Stomach (tissue), 8 donors: ENCODE measurements at regions not wholly inside any gene's neighbourhood (a gene's known extent, or its start where the extent isn't known, plus 50 kb on each side); places are given as distances from the start of the nearest gene placed in this dataset.
"Not testable (repeated sequence)": the region's sequence is repeated elsewhere in the genome, so short reads cannot be mapped to it uniquely, and the experiment has no call there.

Experiments used
- DNase-seq, 2 donors: peaks; one replicate each; pipeline versions ENCODE4 v3.0.0 to v3.0.0-alpha.2; 2013 to 2019
- H3K27ac ChIP-seq, 5 donors: fragments of 200-600 bp in 4 of 5; sonication (generic) in 4 of 5; one replicate each; pipeline ENCODE4 v1.5.1; 2013 to 2019; ENCODE audit warnings: mild to moderate bottlenecking in 1 of 5, moderate library complexity in 1 of 5
- H3K27me3 ChIP-seq, 3 donors: fragments of 200-600 bp; sonication (generic); one replicate each; pipeline ENCODE4 v1.5.1; 2017 to 2019; ENCODE audit warnings: mixed run types in 1 of 3
- H3K36me3 ChIP-seq, 4 donors: fragments of 200-600 bp; sonication (generic); 1 replicate in 3 of 4; 2 replicates in 1 of 4; pipeline ENCODE4 v1.5.1; 2016 to 2019
- H3K4me1 ChIP-seq, 4 donors: fragments of 200-600 bp; sonication (generic); one replicate each; pipeline ENCODE4 v1.5.1; 2016 to 2019
- H3K4me3 ChIP-seq, 4 donors: fragments of 200-600 bp; sonication (generic) in 3 of 4; one replicate each; pipeline ENCODE4 v1.5.1; 2016 to 2019; ENCODE audit warnings: mild to moderate bottlenecking in 1 of 4
- H3K9me3 ChIP-seq, 4 donors: fragments of 200-600 bp; sonication (generic); one replicate each; pipeline ENCODE4 v1.5.1; 2016 to 2019
- CTCF ChIP-seq, 7 experiments: fragments of 450-650 bp in 4 of 7; fragments of 200-600 bp in 3 of 7; sonication (generic) in 3 of 7; IDR thresholded peaks; one replicate each; pipeline ENCODE4 v1.5.1; 2016 to 2019; ENCODE audit warnings: antibody characterized with exemption in 7 of 7, control low read depth in 2 of 7, mild to moderate bottlenecking in 1 of 7
- EP300 ChIP-seq: sonication (generic); formaldehyde crosslinking; IDR thresholded peaks from one replicate; pipeline ENCODE4 v1.6.1; 2017; ENCODE audit warnings: antibody characterized with exemption
- POLR2A ChIP-seq, 4 donors: fragments of 450-650 bp; IDR thresholded peaks; one replicate each; pipeline ENCODE4 v1.6.1; 2016; ENCODE audit warnings: antibody characterized with exemption in 4 of 4, control low read depth in 2 of 4, mild to moderate bottlenecking in 1 of 4, moderate library complexity in 1 of 4
- POLR2AphosphoS5 ChIP-seq, 3 donors: sonication (generic); formaldehyde crosslinking; IDR thresholded peaks; one replicate each; pipeline ENCODE4 v1.6.1; 2016; ENCODE audit warnings: antibody characterized with exemption in 3 of 3
- WGBS, 5 donors: extraction: QIAGEN DNeasy Blood & Tissue Kit in 3 of 5; methylation state at CpG; one replicate each; pipeline versions ENCODE4 v1.1.5 to v1.1.7; 2013 to 2018; 5-methylcytosine and 5-hydroxymethylcytosine counted together
- intact Hi-C: fragments of 100-400 bp; cut with DNase I; formaldehyde crosslinking; loops from one replicate; pipeline ENCODE4 v1.15.1; 2023; ENCODE audit warnings: low total_unique reads
- donor health status: healthy with polysubstance abuse.
- donor health status: Bipolar disorder and iron deficiency.
- donor health status: healthy.

- 69 to 82% (median 73%) methylated on average over 6 of the region's 6 CpGs for WGBS, 5 donors
- Histone ChIP-seq H3K27ac (no peak overlapping the region), H3K9me3 (no peaks in the 10 kb centered on the region), H3K4me3 (no peak overlapping the region), H3K36me3 (no peaks in the 10 kb centered on the region), H3K27me3 (no peaks in the 10 kb centered on the region), H3K4me1 (peaks cover 0 to 17% (median 12%) of the 10 kb centered on the region in 4 donors)
- intact Hi-C loops, result no loop called here
- TF ChIP-seq CTCF (IDR thresholded peaks at IDR 0.05), result no peak
- TF ChIP-seq EP300, result no peak
- TF ChIP-seq POLR2A (IDR thresholded peaks at IDR 0.05), result no peak
- no peak for TF ChIP-seq POLR2AphosphoS5 (IDR thresholded peaks at IDR 0.05)
- no peak for DNase-seq
These were observed 151.2 kb upstream of the WWC1 start for GRCh38 chr5:168140241-168140640.

- DNase-seq, result no peak
- intact Hi-C loops, result no loop called here
- Histone ChIP-seq H3K4me1 (peaks cover 0 to 9% (median 1%) of the 10 kb centered on the region in 4 donors), H3K27me3 (no peaks in the 10 kb centered on the region), H3K9me3 (no peaks in the 10 kb centered on the region), H3K4me3 (no peak overlapping the region), H3K36me3 (no peaks in the 10 kb centered on the region), H3K27ac (no peak overlapping the region)
- WGBS, 5 donors, result 63 to 79% (median 67%) methylated on average over 2 of the region's 2 CpGs
- TF ChIP-seq EP300, result no peak
- TF ChIP-seq POLR2A (IDR thresholded peaks at IDR 0.05), result no peak
- no peak for TF ChIP-seq POLR2AphosphoS5 (IDR thresholded peaks at IDR 0.05)
- no peak for TF ChIP-seq CTCF (IDR thresholded peaks at IDR 0.05)
These were observed 149.0 kb upstream of the WWC1 start for GRCh38 chr5:168142402-168142801.

GRCh38 chr5:168143521-168143920, 147.9 kb upstream of the WWC1 start:
- H3K36me3 ChIP-seq, H3K9me3 ChIP-seq, H3K27me3 ChIP-seq, H3K27ac ChIP-seq, intact Hi-C loops, H3K4me3 ChIP-seq: not testable (repeated sequence)
- peak in 1 of 2 donors; percentile 24 for DNase-seq
- peaks cover 0 to 11% (median 0%) of the 10 kb centered on the region in 4 donors for H3K4me1 ChIP-seq
- WGBS, 5 donors, result 59 to 67% (median 65%) methylated on average over 7 of the region's 7 CpGs

- H3K27me3 ChIP-seq, result no peaks in the 10 kb centered on the region
- H3K9me3 ChIP-seq, result no peaks in the 10 kb centered on the region
- H3K27ac ChIP-seq, result no peak overlapping the region
- whole genome bisulfite sequencing, 5 donors, result 72 to 86% (median 84%) methylated on average over 8 of the region's 8 CpGs
- TF ChIP-seq POLR2AphosphoS5 (IDR thresholded peaks at IDR 0.05) (no peak), POLR2A (IDR thresholded peaks at IDR 0.05) (no peak), CTCF (IDR thresholded peaks at IDR 0.05) (no peak), EP300 (no peak)
- H3K4me1 ChIP-seq, result peaks cover 0 to 11% (median 0%) of the 10 kb centered on the region in 4 donors
- H3K4me3 ChIP-seq, result no peak overlapping the region
- DNase-seq, result no peak
- intact Hi-C loops, result no loop called here
- no peaks in the 10 kb centered on the region for H3K36me3 ChIP-seq
These were observed 144.3 kb upstream of the WWC1 start for GRCh38 chr5:168147106-168147505.

- 71 to 84% (median 82%) methylated on average over 9 to 10 of the region's 10 CpGs for WGBS, 5 donors
- Histone ChIP-seq H3K27ac (no peak overlapping the region), H3K4me3 (no peak overlapping the region), H3K4me1 (peaks cover 0 to 11% (median 0%) of the 10 kb centered on the region in 4 donors), H3K36me3 (no peaks in the 10 kb centered on the region), H3K9me3 (no peaks in the 10 kb centered on the region), H3K27me3 (no peaks in the 10 kb centered on the region)
- peak in 1 of 2 donors; percentile 21 for DNase-seq
- intact Hi-C loops, result no loop called here
- TF ChIP-seq EP300 (no peak), CTCF (IDR thresholded peaks at IDR 0.05) (no peak), POLR2A (IDR thresholded peaks at IDR 0.05) (no peak), POLR2AphosphoS5 (IDR thresholded peaks at IDR 0.05) (no peak)
These were observed 143.7 kb upstream of the WWC1 start for GRCh38 chr5:168147568-168148360.
